Endothelial cell of umbilical vein (primary cell): ENCODE measurements at regions not wholly inside any gene's neighbourhood (a gene's known extent, or its start where the extent isn't known, plus 50 kb on each side); places are given as distances from the start of the nearest gene placed in this dataset.

Experiments
- BruUV-seq: library from RNA; stranded (reverse); fragments of 400-500 nt; replicated peaks from 2 replicates; lab custom pipeline; 2021; lab: Mats Ljungman, UMichigan
- CTCF ChIA-PET: fragments of 300-600, 350-600 bp; sonication (Branson Sonifier 250); formaldehyde crosslinking; loops from one replicate; lab custom pipeline; 2021; ENCODE audit warnings: antibody characterized with exemption, inconsistent platforms; lab: Charles Lee
- POLR2A ChIA-PET: fragments of 300-600, 350-600 bp; sonication (Branson Sonifier 250); formaldehyde crosslinking; loops from one replicate; lab custom pipeline; 2021; ENCODE audit warnings: antibody characterized with exemption, inconsistent platforms; lab: Charles Lee
- DNase-seq: peaks from one replicate; pipeline ENCODE4 v3.0.0-alpha.2; 2011; ENCODE audit warnings: low read depth, low spot score
- FAIRE-seq: peaks from 2 replicates; lab custom pipeline; 2011; peaks lifted over from hg19 to GRCh38; lab: Jason Lieb, UNC
- H2AFZ ChIP-seq: 2 replicates; pipeline ENCODE4 v1.6.0; 2012; ENCODE audit warnings: low read depth, low read length, control low read depth, inconsistent platforms
- H3K27ac ChIP-seq: 2 replicates; pipeline ENCODE4 v1.5.1; 2011; ENCODE audit warnings: low read depth, mild to moderate bottlenecking, control low read depth, low read length, moderate library complexity; ENCODE audit not compliant: insufficient read depth
- H3K27me3 ChIP-seq, 2 experiments: 2 replicates each; pipeline versions ENCODE4 v1.6.0 to v1.6.1; 2011; ENCODE audit warnings: low read length in 2 of 2, mixed read lengths in 1 of 2; ENCODE audit not compliant: control insufficient read depth in 2 of 2, insufficient read depth in 2 of 2
- H3K36me3 ChIP-seq, 2 experiments: 2 replicates in 1 of 2; 3 replicates in 1 of 2; pipeline ENCODE4 v1.5.1; 2011; ENCODE audit warnings: low read length in 2 of 2, mild to moderate bottlenecking in 1 of 2, moderate library complexity in 1 of 2; ENCODE audit not compliant: control insufficient read depth in 2 of 2, insufficient read depth in 2 of 2; ENCODE audit errors: extremely low read depth in 1 of 2
- H3K4me1 ChIP-seq: 3 replicates; pipeline ENCODE4 v1.5.1; 2011; ENCODE audit warnings: mild to moderate bottlenecking, low read length; ENCODE audit not compliant: control insufficient read depth, insufficient read depth; ENCODE audit errors: extremely low read depth
- H3K4me2 ChIP-seq: 2 replicates; pipeline ENCODE4 v1.6.1; 2011; ENCODE audit warnings: low read length, control low read depth, mixed read lengths; ENCODE audit not compliant: insufficient read depth
- H3K4me3 ChIP-seq, 3 experiments: fragments of 200-600 bp in 1 of 3; sonication (generic), shearing (Covaris generic) in 1 of 3; replicated peaks in 1 of 3; 2 replicates each; pipeline ENCODE4 v1.5.1; 2011 to 2016; ENCODE audit warnings: control low read depth in 3 of 3, low read length in 3 of 3, mild to moderate bottlenecking in 2 of 3, inconsistent platforms in 1 of 3, low read depth in 1 of 3, moderate library complexity in 1 of 3; ENCODE audit not compliant: insufficient read depth in 1 of 3
- H3K79me2 ChIP-seq: 2 replicates; pipeline ENCODE4 v1.6.0; 2012; ENCODE audit warnings: low read length, inconsistent platforms; ENCODE audit not compliant: control insufficient read depth, insufficient read depth
- H3K9ac ChIP-seq: replicated peaks from 2 replicates; pipeline ENCODE3; 2011; ENCODE audit warnings: low read length, control low read depth; ENCODE audit not compliant: insufficient read depth; ENCODE audit errors: extremely low read depth
- H3K9me1 ChIP-seq: replicated peaks from 3 replicates; pipeline ENCODE4 v1.6.0; 2011; ENCODE audit warnings: mild to moderate bottlenecking, low read length; ENCODE audit not compliant: control insufficient read depth, insufficient read depth; ENCODE audit errors: extremely low read depth
- H3K9me3 ChIP-seq: replicated peaks from 2 replicates; pipeline ENCODE4 v1.5.1; 2012; ENCODE audit warnings: low read length, inconsistent platforms; ENCODE audit not compliant: control insufficient read depth, insufficient read depth
- H4K20me1 ChIP-seq: replicated peaks from 2 replicates; pipeline ENCODE3; 2011; ENCODE audit warnings: mild to moderate bottlenecking, low read length; ENCODE audit not compliant: control insufficient read depth, insufficient read depth; ENCODE audit errors: extremely low read depth
- EZH2 ChIP-seq: IDR thresholded peaks from 2 replicates; pipeline ENCODE4 v1.6.1; 2012; ENCODE audit warnings: borderline replicate concordance, low read depth, mild to moderate bottlenecking, moderate library complexity, low read length, inconsistent platforms; ENCODE audit not compliant: severe bottlenecking
- FOS ChIP-seq: IDR thresholded peaks from 2 replicates; pipeline ENCODE4 v1.6.1; 2011; ENCODE audit warnings: mild to moderate bottlenecking, low read length, moderate library complexity, borderline replicate concordance; ENCODE audit not compliant: insufficient read depth
- GATA2 ChIP-seq: IDR thresholded peaks from 2 replicates; pipeline ENCODE4 v1.7.0; 2011; ENCODE audit warnings: low read depth, mild to moderate bottlenecking, moderate library complexity, mixed read lengths, low read length; ENCODE audit not compliant: insufficient read length, insufficient read depth
- JUN ChIP-seq: IDR thresholded peaks from 2 replicates; pipeline ENCODE4 v1.6.1; 2011; ENCODE audit warnings: borderline replicate concordance, low read depth; ENCODE audit not compliant: insufficient read length, insufficient read depth
- MYC ChIP-seq: IDR thresholded peaks from one replicate; pipeline ENCODE4 v1.6.1; 2011; ENCODE audit warnings: mild to moderate bottlenecking, low read depth, low read length
- POLR2A ChIP-seq: IDR thresholded peaks from 2 replicates; pipeline ENCODE4 v1.6.1; 2012; ENCODE audit warnings: low read depth, mild to moderate bottlenecking, control low read depth, low read length
- POLR2AphosphoS5 ChIP-seq: IDR thresholded peaks from 2 replicates; pipeline ENCODE4 v1.6.1; 2012; ENCODE audit warnings: low read depth, mild to moderate bottlenecking, control low read depth, low read length, moderate library complexity; ENCODE audit not compliant: insufficient read depth
- dilution Hi-C: fragments of 300-500 bp; cut with MboI; formaldehyde crosslinking; loops from one replicate; pipeline ENCODE4 v1.15.0; 2019; ENCODE audit warnings: low sequenced_read_pairs; ENCODE audit not compliant: extremely low pct_ligation_motif_present
- intact Hi-C: fragments of 100-400 bp; cut with micrococcal nuclease; formaldehyde crosslinking; loops from one replicate; pipeline ENCODE4 v1.10.0; 2022
- TF ChIP-seq, protein P1 (sequence below), 2 donors: IDR thresholded peaks; 1 replicate in 1 of 2; 2 replicates in 1 of 2; pipeline ENCODE4 v1.5.1; 2011; ENCODE audit warnings: low read length in 2 of 2, mild to moderate bottlenecking in 2 of 2, moderate library complexity in 2 of 2, control low read depth in 1 of 2, inconsistent platforms in 1 of 2, low read depth in 1 of 2; ENCODE audit not compliant: insufficient read depth in 1 of 2; ENCODE audit errors: extremely low read depth in 1 of 2
- TF ChIP-seq, protein P2 (sequence below): IDR thresholded peaks from 2 replicates; pipeline ENCODE4 v1.6.1; 2011; ENCODE audit not compliant: insufficient read depth, insufficient read length

DNA sequence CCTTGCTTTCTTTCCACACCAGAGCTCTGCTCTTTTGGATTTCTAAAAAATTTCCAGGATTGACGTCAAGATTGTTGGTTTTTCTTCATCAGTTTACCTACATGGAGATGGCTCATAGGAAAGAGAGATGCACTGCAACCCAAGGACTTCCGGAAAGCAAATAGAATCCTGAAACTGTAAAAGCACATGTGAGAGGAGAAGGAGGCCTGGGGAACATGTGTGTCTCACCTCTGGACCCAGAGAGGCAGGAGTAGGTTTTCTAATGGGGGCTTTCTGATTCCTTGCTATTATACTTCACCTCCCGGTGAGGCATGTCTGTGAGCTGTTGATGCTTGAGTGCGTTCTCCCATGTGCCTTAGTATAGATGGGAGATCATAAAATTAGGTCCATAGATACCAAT lies 362.8 kb downstream of the DCDC2C start:
- TF ChIP-seq GATA2 (no peak), EZH2 (no peak), POLR2A (no peak), FOS (no peak), MYC (no peak)
- TF ChIP-seq, protein P1, sequence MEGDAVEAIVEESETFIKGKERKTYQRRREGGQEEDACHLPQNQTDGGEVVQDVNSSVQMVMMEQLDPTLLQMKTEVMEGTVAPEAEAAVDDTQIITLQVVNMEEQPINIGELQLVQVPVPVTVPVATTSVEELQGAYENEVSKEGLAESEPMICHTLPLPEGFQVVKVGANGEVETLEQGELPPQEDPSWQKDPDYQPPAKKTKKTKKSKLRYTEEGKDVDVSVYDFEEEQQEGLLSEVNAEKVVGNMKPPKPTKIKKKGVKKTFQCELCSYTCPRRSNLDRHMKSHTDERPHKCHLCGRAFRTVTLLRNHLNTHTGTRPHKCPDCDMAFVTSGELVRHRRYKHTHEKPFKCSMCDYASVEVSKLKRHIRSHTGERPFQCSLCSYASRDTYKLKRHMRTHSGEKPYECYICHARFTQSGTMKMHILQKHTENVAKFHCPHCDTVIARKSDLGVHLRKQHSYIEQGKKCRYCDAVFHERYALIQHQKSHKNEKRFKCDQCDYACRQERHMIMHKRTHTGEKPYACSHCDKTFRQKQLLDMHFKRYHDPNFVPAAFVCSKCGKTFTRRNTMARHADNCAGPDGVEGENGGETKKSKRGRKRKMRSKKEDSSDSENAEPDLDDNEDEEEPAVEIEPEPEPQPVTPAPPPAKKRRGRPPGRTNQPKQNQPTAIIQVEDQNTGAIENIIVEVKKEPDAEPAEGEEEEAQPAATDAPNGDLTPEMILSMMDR (IDR thresholded peaks at IDR 0.05; ENCODE audit: extremely low read depth in 1 of 2, insufficient read depth in 1 of 2, low read depth in 1 of 2, low read length in 2 of 2), result no peak
- FAIRE-seq (no peak), DNase-seq (no peak)
- Histone ChIP-seq H2AFZ (no peak overlapping the region), H3K79me2 (no peaks in the 10 kb centered on the region), H4K20me1 (no peaks in the 10 kb centered on the region), H3K4me3 (no peak overlapping the region), H3K9me3 (no peaks in the 10 kb centered on the region), H3K36me3 (no peaks in the 10 kb centered on the region), H3K27ac (no peak overlapping the region), H3K9ac (no peak overlapping the region), H3K4me2 (no peak overlapping the region), H3K4me1 (no peaks in the 10 kb centered on the region), H3K9me1 (no peaks in the 10 kb centered on the region), H3K27me3 (no peaks in the 10 kb centered on the region)
- dilution Hi-C loops, result no loop called here
- intact Hi-C loops, result no loop called here
- BruUV-seq, result no TSS peak
- ChIA-PET POLR2A (no interaction called here), CTCF (no interaction called here)

DNA sequence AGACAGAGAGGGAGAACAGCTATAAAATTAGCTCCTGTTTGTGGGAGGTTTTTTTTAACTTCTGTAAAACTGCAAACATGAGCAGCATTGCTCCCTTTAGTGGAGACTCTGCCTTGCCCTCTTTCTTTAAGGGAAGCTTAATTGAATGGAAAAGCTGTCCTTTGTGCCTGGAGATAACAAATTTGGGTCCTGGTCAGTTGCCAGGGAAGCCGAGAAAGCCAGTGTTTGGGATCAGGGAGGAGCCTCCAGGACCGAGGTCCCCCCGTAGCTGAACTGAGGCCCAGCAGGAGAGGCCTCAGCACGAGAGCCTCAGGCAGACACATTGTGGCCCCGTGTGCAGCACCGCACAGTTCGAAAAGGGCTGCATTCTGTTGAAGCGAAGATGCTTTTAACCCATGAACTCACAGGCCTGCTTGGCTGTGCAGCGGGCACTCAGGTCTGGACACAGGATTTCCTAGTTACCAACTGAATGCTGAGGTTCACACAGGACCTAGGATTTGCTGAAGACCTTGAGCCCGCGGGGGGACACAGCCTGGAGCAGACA lies 369.7 kb downstream of the DCDC2C start:
- no TSS peak for BruUV-seq
- CTCF ChIA-PET, result interaction anchor here (0.9 kb wide), 1 partner anchor 25 kb away, joined by 3 read pairs; no protein-coding TSS in a partner anchor
- POLR2A ChIA-PET, result no interaction called here
- DNase-seq, result no peak
- TF ChIP-seq GATA2, result no peak
- TF ChIP-seq, protein P1 (IDR thresholded peaks at IDR 0.05; ENCODE audit: extremely low read depth in 1 of 2, insufficient read depth in 1 of 2, low read depth in 1 of 2, low read length in 2 of 2), result no peak
- no peak for TF ChIP-seq FOS
- no peak for TF ChIP-seq POLR2AphosphoS5
- TF ChIP-seq MYC, result no peak
- TF ChIP-seq POLR2A, result no peak
- no peak for TF ChIP-seq JUN
- TF ChIP-seq, protein P2, sequence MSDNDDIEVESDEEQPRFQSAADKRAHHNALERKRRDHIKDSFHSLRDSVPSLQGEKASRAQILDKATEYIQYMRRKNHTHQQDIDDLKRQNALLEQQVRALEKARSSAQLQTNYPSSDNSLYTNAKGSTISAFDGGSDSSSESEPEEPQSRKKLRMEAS, result no peak
- TF ChIP-seq EZH2, result no peak
- no peaks in the 10 kb centered on the region for H3K27me3 ChIP-seq
- no peak overlapping the region for H3K4me2 ChIP-seq
- no peak for FAIRE-seq
- H3K4me3 ChIP-seq, result no peak overlapping the region
- no peaks in the 10 kb centered on the region for H3K9me3 ChIP-seq
- no peaks in the 10 kb centered on the region for H4K20me1 ChIP-seq
- H3K79me2 ChIP-seq, result no peaks in the 10 kb centered on the region
- intact Hi-C loops (no loop called here), dilution Hi-C loops (no loop called here)
- H3K27ac ChIP-seq, result no peak overlapping the region
- H3K9ac ChIP-seq, result no peak overlapping the region
- no peaks in the 10 kb centered on the region for H3K4me1 ChIP-seq
- no peaks in the 10 kb centered on the region for H3K36me3 ChIP-seq
- H3K9me1 ChIP-seq, result no peaks in the 10 kb centered on the region
- H2AFZ ChIP-seq, result no peak overlapping the region
